H7 (cell line): ENCODE measurements at regions not wholly inside any gene's neighbourhood (a gene's known extent, or its start where the extent isn't known, plus 50 kb on each side); places are given as distances from the start of the nearest gene placed in this dataset.

Experiments
- DNase-seq: peaks from one replicate; pipeline ENCODE4 v3.0.0; 2012
- H3K27me3 ChIP-seq: 2 replicates; pipeline ENCODE4 v1.6.0; 2011; ENCODE audit warnings: mild to moderate bottlenecking, low read length; ENCODE audit not compliant: control insufficient read depth, insufficient read depth
- H3K36me3 ChIP-seq: replicated peaks from 2 replicates; pipeline ENCODE4 v1.5.1; 2011; ENCODE audit warnings: low read length; ENCODE audit not compliant: control insufficient read depth, insufficient read depth
- H3K4me3 ChIP-seq: 2 replicates; pipeline ENCODE4 v1.5.1; 2011; ENCODE audit warnings: low read depth, mild to moderate bottlenecking, control low read depth, low read length, moderate library complexity; ENCODE audit not compliant: insufficient read depth

DNA sequence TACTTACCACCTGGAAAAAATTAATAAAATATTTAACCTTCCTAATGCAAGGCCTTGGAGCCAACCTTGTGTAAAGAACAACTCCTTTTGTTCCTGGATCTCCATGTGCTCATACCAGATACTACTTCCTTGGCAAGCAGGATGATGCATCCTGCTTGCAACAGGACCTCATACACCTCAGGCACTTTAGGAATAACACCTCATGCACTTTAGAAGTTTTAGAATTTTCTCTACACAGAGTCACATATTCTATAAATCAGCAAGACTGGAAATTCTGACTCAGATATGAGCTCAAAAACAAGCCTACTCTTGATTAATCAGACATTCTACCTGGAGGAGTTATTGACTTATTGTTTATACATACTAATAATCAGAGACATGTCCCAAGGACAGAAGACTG is 209.6 kb upstream of the CDH10 start:
- H3K36me3 ChIP-seq = no peaks in the 10 kb centered on the region
- no peak overlapping the region for H3K4me3 ChIP-seq

GRCh38 chr5:24850926-24851486 is 206.2 kb upstream of the CDH10 start:
- Histone ChIP-seq H3K4me3 (no peak overlapping the region), H3K27me3 (no peaks in the 10 kb centered on the region), H3K36me3 (no peaks in the 10 kb centered on the region)
- no peak for DNase-seq

More for the DNA sequence above, 209.6 kb upstream of the CDH10 start:
- no peaks in the 10 kb centered on the region for H3K27me3 ChIP-seq
- no peak for DNase-seq

- DNase-seq = no peak
- Histone ChIP-seq H3K4me3 (no peak overlapping the region), H3K36me3 (no peaks in the 10 kb centered on the region), H3K27me3 (no peaks in the 10 kb centered on the region)
These were observed 204.4 kb upstream of the CDH10 start for GRCh38 chr5:24849210-24849609.

DNA sequence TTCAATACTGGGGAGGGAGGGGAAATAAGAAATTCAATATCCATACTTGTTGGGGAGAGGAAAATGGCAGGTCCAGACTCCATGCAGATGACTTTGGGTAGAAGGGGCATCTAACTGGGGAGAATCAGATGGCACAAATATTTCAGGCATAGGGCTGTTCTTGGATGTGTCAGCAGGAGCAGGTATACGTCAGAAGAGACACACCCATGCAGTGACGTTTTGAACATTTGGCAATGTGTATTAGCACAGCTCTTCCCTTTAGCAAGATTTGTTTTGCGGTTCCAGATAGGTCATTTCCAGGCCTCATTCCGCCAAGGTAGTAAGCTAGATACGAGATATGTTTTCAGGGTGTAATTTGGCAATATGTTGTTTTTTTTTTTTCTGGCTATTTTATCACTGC is 187.2 kb upstream of the CDH10 start:
- Histone ChIP-seq H3K4me3 (no peak overlapping the region), H3K36me3 (no peaks in the 10 kb centered on the region)

GRCh38 chr5:24823625-24824024 is 178.8 kb upstream of the CDH10 start:
- Histone ChIP-seq H3K36me3 (no peaks in the 10 kb centered on the region), H3K27me3 (no peaks in the 10 kb centered on the region)
- DNase-seq = no peak

More for the DNA sequence above, 187.2 kb upstream of the CDH10 start:
- no peaks in the 10 kb centered on the region for H3K27me3 ChIP-seq
- no peak for DNase-seq

GRCh38 chr5:24819841-24820240 is 175.1 kb upstream of the CDH10 start:
- Histone ChIP-seq H3K4me3 (no peak overlapping the region), H3K36me3 (no peaks in the 10 kb centered on the region), H3K27me3 (no peaks in the 10 kb centered on the region)
- DNase-seq = no peak

More at GRCh38 chr5:24823625-24824024, 178.8 kb upstream of the CDH10 start:
- no peak overlapping the region for H3K4me3 ChIP-seq

DNA sequence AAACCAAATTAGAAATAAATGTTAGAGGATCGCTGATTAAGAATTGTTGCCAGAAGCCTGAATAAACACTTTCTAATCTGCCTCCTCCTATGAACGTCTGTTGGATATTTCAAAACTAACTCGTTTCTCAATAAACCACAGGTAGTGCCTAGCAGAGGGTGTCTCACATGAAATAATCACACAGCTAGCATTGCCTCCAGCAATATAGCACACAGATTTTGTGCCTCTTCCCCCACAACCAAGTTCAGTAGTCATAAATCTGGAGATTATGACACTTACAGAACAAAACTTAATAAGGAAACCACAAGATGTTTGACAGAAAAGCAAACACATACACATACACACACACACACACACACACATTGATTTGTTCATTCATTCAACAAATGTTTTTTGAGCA is 173.2 kb upstream of the CDH10 start:
- H3K27me3 ChIP-seq = no peaks in the 10 kb centered on the region
- H3K4me3 ChIP-seq = no peak overlapping the region
- DNase-seq = no peak
- no peaks in the 10 kb centered on the region for H3K36me3 ChIP-seq

DNA sequence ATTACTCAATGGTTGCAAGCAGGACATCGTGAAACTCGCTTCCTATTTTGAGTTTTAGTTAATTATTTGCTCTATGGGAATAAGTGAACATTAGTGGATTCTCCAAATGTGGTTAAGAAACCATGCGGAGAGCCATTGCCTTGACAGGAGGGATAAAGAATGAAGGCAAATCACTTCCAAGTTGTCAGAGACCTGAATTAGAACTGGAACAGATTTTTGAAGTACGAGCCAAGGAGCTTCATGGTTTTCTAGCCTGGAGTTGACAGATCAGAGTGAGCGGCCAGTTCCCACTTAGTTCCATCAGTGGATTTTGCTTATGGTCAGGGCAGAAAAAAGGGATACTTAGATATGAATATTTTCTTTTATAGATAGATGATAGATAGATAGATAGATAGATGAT is 171.4 kb upstream of the CDH10 start:
- H3K4me3 ChIP-seq = no peak overlapping the region
- DNase-seq = no peak

GRCh38 chr5:24805230-24805629 is 160.5 kb upstream of the CDH10 start:
- Histone ChIP-seq H3K27me3 (no peaks in the 10 kb centered on the region), H3K36me3 (no peaks in the 10 kb centered on the region), H3K4me3 (no peak overlapping the region)
- DNase-seq = no peak

More for the DNA sequence above, 171.4 kb upstream of the CDH10 start:
- no peaks in the 10 kb centered on the region for H3K36me3 ChIP-seq
- H3K27me3 ChIP-seq = no peaks in the 10 kb centered on the region

DNA sequence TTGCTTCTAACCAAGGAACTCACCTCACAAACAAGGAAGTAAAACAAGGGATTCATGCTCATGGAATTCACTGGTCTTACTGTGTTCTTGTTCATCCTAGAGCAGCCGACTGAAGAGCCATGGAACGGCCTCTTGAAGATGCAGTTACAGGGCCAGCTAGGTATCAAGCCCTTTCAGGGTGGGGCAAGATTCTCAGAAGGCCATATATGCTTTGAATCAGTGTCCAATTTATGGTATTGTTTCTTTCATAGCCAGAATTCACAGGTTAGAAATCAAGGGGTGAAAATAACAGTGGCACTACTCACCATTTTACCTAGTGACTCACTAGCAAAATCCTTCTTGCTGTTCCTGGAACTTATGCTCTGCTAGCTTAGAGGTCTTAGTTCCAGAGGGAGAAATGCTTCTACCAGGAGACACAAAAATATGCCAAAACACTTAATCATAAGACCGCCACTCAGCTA is 159.5 kb upstream of the CDH10 start:
- no peaks in the 10 kb centered on the region for H3K27me3 ChIP-seq
- DNase-seq = no peak

DNA sequence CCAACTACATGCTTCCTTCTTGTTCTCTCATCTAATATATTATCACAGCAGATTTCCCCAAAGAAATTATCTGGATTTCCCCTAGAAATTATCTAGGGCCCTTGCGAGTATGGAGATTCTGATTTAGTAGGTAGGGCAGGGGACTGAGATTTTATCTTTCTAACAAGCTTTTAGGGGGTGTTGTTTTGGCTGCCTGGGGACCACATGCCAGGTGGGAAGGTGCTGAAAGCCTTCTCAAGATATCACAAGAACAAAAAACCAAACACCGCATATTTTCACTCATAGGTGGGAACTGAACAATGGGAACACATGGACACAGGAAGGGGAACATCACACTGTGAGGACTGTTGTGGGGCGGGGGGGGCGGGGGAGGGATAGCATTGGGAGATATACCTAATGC is 146.5 kb upstream of the CDH10 start:
- H3K36me3 ChIP-seq = no peaks in the 10 kb centered on the region
- H3K4me3 ChIP-seq = no peak overlapping the region
- DNase-seq = no peak
- no peaks in the 10 kb centered on the region for H3K27me3 ChIP-seq

More for the DNA sequence above, 159.5 kb upstream of the CDH10 start:
- H3K4me3 ChIP-seq = no peak overlapping the region
- H3K36me3 ChIP-seq = no peaks in the 10 kb centered on the region

GRCh38 chr5:24789611-24790351 is 145.0 kb upstream of the CDH10 start:
- no peak for DNase-seq
- Histone ChIP-seq H3K4me3 (no peak overlapping the region), H3K27me3 (no peaks in the 10 kb centered on the region), H3K36me3 (no peaks in the 10 kb centered on the region)

DNA sequence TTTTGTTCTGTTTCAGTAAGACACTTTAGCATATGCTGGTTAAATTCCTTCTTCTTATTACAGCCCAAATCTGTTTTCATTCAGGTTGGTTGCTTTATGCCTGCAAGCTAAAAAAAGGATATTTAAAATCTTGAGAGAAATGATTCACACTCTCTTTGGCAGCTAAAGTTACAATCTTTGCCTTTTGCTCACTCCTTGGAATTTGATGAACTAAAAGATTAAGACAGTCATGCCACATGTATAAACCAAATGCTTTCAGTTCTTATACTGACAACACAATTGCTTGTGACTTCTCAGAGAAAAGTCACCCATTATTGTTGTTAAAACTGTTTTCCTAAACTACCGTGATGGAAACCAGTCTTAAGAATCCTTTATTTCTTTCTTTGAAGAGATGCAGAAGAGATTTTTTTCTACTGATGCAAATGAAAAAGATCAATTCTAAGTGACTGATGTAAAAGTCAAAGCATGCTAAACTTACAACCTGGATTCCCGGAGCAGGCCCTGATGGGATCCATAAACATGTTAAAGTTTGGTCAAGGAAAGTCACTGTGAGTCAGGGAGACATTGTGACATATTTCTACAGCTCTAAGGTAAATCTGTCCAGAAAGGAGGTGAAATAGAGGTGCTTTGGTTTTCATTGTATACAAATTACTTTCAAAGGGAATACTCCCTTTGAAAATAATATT is 144.2 kb upstream of the CDH10 start:
- Histone ChIP-seq H3K4me3 (no peak overlapping the region), H3K27me3 (no peaks in the 10 kb centered on the region), H3K36me3 (no peaks in the 10 kb centered on the region)
- DNase-seq = no peak

- Histone ChIP-seq H3K36me3 (no peaks in the 10 kb centered on the region), H3K27me3 (no peaks in the 10 kb centered on the region), H3K4me3 (no peak overlapping the region)
- no peak for DNase-seq
These were observed 141.3 kb upstream of the CDH10 start for GRCh38 chr5:24786108-24786507.

GRCh38 chr5:24783596-24783995 is 138.8 kb upstream of the CDH10 start:
- no peak overlapping the region for H3K4me3 ChIP-seq
- no peaks in the 10 kb centered on the region for H3K36me3 ChIP-seq
- H3K27me3 ChIP-seq = no peaks in the 10 kb centered on the region
- DNase-seq = no peak
